Esophagus muscularis mucosa (tissue), 4 donors: ENCODE measurements at regions not wholly inside any gene's neighbourhood (a gene's known extent, or its start where the extent isn't known, plus 50 kb on each side); places are given as distances from the start of the nearest gene placed in this dataset.

ENCODE experiments used
- DNase-seq: peaks from one replicate; pipeline ENCODE4 v3.0.0-alpha.2; 2017; ENCODE audit errors: extremely low spot score
- H3K27ac ChIP-seq, 4 donors: fragments of 200-600 bp; sonication (generic); replicated peaks in 1 of 4; 1 replicate in 3 of 4; 2 replicates in 1 of 4; pipeline ENCODE4 v1.5.1; 2016 to 2019; ENCODE audit warnings: mild to moderate bottlenecking in 1 of 4
- H3K27me3 ChIP-seq, 4 donors: fragments of 200-600 bp; sonication (generic); one replicate each; pipeline versions ENCODE4 v1.5.1 to v1.6.0; 2016 to 2019
- H3K36me3 ChIP-seq, 4 donors: fragments of 200-600 bp; sonication (generic); one replicate each; pipeline ENCODE4 v1.5.1; 2016 to 2019
- H3K4me1 ChIP-seq, 4 donors: fragments of 200-600 bp; sonication (generic); one replicate each; pipeline ENCODE4 v1.5.1; 2016 to 2019
- H3K4me3 ChIP-seq, 4 donors: fragments of 200-600 bp; sonication (generic); 1 replicate in 2 of 4; 2 replicates in 2 of 4; pipeline ENCODE4 v1.5.1; 2016 to 2019; ENCODE audit warnings: mild to moderate bottlenecking in 4 of 4, moderate library complexity in 1 of 4
- H3K9me3 ChIP-seq, 4 donors: fragments of 200-600 bp; sonication (generic); 1 replicate in 3 of 4; 2 replicates in 1 of 4; pipeline ENCODE4 v1.5.1; 2016 to 2019
- EP300 ChIP-seq: sonication (generic); formaldehyde crosslinking; IDR thresholded peaks from one replicate; pipeline ENCODE4 v1.6.1; 2017; ENCODE audit warnings: antibody characterized with exemption
- POLR2A ChIP-seq: fragments of 450-650 bp; IDR thresholded peaks from one replicate; pipeline ENCODE4 v1.6.1; 2017; ENCODE audit warnings: antibody characterized with exemption, moderate library complexity, mild to moderate bottlenecking, low read depth
- POLR2AphosphoS5 ChIP-seq, 2 donors: sonication (generic); formaldehyde crosslinking; IDR thresholded peaks; one replicate each; pipeline ENCODE4 v1.6.1; 2017; ENCODE audit warnings: antibody characterized with exemption in 2 of 2
- WGBS: methylation state at CpG from one replicate; pipeline ENCODE4 v1.1.5; 2018; 5-methylcytosine and 5-hydroxymethylcytosine counted together
- intact Hi-C: fragments of 100-400 bp; cut with DNase I; formaldehyde crosslinking; loops from one replicate; pipeline ENCODE4 v1.15.1; 2023
- TF ChIP-seq, protein P1 (sequence below), 3 experiments: fragments of 200-600 bp in 2 of 3; fragments of 450-650 bp in 1 of 3; sonication (generic) in 2 of 3; IDR thresholded peaks; one replicate each; pipeline ENCODE4 v1.5.1; 2017 to 2019; ENCODE audit warnings: antibody characterized with exemption in 3 of 3, mild to moderate bottlenecking in 2 of 3, moderate library complexity in 1 of 3

DNA sequence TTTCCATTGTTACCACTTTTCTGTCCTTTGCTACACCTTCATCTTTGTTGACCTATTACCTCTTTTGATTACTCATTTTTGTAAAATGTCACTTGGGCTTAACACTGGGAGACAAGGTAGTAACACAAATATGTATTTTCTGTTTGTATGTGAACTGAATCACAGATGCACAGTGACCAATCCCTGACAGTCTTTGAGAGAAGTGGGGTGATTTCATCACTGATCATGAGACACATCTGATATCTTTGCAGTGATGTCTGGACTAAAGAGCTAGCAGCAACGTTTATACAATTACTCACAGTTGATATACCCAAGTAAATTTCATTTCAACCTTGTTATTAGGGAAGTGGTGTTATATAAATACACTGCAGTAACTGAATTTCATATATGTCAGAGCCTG is 1397.4 kb upstream of the SPRY2 start:
- Histone ChIP-seq H3K4me3 (no peak overlapping the region), H3K27ac (no peak overlapping the region), H3K9me3 (no peaks in the 10 kb centered on the region), H3K4me1 (no peaks in the 10 kb centered on the region), H3K27me3 (no peaks in the 10 kb centered on the region), H3K36me3 (no peaks in the 10 kb centered on the region)
- no peak for DNase-seq
- WGBS, result 24% methylated on average over 1 of the region's 1 CpG
- intact Hi-C loops, result no loop called here
- TF ChIP-seq POLR2A (no peak), EP300 (no peak), POLR2AphosphoS5 (IDR thresholded peaks at IDR 0.05) (no peak)
- TF ChIP-seq, protein P1, sequence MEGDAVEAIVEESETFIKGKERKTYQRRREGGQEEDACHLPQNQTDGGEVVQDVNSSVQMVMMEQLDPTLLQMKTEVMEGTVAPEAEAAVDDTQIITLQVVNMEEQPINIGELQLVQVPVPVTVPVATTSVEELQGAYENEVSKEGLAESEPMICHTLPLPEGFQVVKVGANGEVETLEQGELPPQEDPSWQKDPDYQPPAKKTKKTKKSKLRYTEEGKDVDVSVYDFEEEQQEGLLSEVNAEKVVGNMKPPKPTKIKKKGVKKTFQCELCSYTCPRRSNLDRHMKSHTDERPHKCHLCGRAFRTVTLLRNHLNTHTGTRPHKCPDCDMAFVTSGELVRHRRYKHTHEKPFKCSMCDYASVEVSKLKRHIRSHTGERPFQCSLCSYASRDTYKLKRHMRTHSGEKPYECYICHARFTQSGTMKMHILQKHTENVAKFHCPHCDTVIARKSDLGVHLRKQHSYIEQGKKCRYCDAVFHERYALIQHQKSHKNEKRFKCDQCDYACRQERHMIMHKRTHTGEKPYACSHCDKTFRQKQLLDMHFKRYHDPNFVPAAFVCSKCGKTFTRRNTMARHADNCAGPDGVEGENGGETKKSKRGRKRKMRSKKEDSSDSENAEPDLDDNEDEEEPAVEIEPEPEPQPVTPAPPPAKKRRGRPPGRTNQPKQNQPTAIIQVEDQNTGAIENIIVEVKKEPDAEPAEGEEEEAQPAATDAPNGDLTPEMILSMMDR (IDR thresholded peaks at IDR 0.05), result no peak

DNA sequence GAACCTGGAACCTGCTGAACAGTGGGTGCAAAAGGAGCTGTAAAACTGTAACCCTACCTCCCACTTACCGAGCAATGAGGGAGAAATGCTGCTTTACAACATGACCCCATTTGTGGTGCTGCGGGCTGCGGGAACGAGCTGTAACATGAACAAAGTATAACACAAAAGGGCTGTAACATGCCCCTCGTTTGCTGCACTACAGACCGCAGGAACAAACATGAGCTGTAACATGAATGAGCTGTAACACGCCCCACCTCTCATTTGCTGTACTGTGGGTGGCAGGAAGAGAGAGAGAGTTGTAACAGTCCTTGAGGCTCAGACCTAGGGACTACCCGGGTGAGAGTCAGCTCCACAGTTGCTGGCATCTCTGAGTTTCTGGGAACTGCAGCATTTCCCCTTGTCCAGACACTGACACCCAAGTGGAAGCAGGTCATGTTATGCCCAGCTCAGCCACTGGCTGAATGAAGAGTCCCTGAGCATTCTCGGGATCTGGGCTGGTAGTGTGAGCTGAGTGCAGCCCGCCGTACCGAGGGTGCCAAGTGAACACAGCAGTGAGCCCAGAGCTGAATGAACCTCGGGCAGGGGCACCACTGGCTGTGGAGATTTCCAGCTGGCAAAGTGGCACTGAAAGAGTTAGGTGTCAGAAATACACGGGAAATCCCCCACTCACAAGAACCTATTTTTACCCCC is 1385.3 kb upstream of the SPRY2 start:
- Histone ChIP-seq H3K27me3 (no peaks in the 10 kb centered on the region), H3K9me3 (no peaks in the 10 kb centered on the region), H3K4me3 (no peak overlapping the region), H3K27ac (no peak overlapping the region), H3K4me1 (no peaks in the 10 kb centered on the region), H3K36me3 (no peaks in the 10 kb centered on the region)
- TF ChIP-seq, protein P1 (IDR thresholded peaks at IDR 0.05), result no peak
- TF ChIP-seq POLR2AphosphoS5 (IDR thresholded peaks at IDR 0.05) (no peak), EP300 (no peak), POLR2A (no peak)
- WGBS, result 86% methylated on average over 13 of the region's 14 CpGs
- no peak for DNase-seq
- intact Hi-C loops, result no loop called here

DNA sequence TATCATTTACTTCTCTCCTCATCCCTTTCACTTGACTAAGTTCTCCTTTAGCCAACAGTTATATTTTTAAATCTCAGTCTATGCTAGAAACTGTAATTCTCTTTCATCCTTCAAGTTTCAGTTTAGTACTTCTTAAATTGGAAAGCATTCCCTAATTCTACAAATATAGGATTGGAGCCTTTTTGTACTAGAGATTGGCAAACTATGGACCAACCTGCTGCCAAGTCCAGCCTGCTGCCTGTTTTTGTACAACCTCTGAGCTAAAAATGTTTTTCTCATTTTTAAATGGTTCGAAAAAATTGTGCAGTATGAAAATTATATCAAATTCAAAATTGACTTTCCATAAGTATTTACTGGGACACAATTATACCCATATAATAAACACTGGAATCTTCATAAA is 1381.5 kb upstream of the SPRY2 start:
- Histone ChIP-seq H3K27me3 (no peaks in the 10 kb centered on the region), H3K4me3 (no peak overlapping the region), H3K27ac (no peak overlapping the region), H3K9me3 (no peaks in the 10 kb centered on the region), H3K36me3 (no peaks in the 10 kb centered on the region), H3K4me1 (no peaks in the 10 kb centered on the region)
- TF ChIP-seq EP300 (no peak), POLR2A (no peak), POLR2AphosphoS5 (IDR thresholded peaks at IDR 0.05) (no peak)
- TF ChIP-seq, protein P1 (IDR thresholded peaks at IDR 0.05), result no peak
- DNase-seq, result no peak
- 85% methylated on average over 1 of the region's 1 CpG for WGBS
- intact Hi-C loops, result no loop called here

DNA sequence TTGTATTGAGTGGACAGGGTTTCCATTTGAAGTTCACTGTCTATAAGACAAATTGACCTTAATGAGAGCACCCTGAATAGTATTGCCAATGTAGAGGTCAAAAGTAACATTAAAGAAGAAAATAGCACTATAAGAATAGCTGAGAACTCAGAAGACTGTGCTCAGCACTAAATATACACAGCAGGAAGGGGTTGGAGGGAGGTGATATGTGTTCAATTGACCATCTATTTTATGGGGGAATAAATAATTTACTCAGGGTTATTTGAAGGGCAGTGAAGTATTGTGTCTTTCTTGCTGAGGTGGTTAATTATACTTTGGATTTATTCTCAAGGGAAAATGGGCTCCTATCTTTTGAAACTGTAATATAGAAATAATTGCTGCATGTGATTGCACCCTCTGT is 1380.5 kb upstream of the SPRY2 start:
- no peaks in the 10 kb centered on the region for H3K9me3 ChIP-seq
- TF ChIP-seq POLR2A (no peak), POLR2AphosphoS5 (IDR thresholded peaks at IDR 0.05) (no peak), EP300 (no peak)
- TF ChIP-seq, protein P1 (IDR thresholded peaks at IDR 0.05), result no peak
- H3K4me3 ChIP-seq, result no peak overlapping the region
- no peaks in the 10 kb centered on the region for H3K4me1 ChIP-seq
- no peaks in the 10 kb centered on the region for H3K36me3 ChIP-seq
- no peaks in the 10 kb centered on the region for H3K27me3 ChIP-seq
- DNase-seq, result no peak
- intact Hi-C loops, result no loop called here
- H3K27ac ChIP-seq, result no peak overlapping the region

DNA sequence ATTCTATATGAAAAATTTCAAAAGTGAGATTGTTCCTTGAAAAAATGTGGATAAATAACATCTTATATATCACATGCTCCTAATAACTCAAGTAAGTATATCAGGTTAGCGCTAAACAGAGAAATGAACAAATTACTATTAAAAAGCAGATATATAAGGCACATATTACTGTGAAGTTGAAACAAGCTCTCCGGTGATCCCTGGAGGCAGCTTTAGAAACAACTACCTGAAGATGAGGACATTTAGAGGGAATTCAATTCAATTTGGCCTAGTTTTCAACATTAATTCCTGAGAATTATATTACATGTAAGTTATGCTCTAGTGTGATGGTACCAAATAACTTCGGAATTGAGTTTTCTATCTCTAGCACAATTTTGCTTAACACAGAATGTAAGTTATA is 1373.6 kb upstream of the SPRY2 start:
- no peaks in the 10 kb centered on the region for H3K36me3 ChIP-seq
- TF ChIP-seq POLR2AphosphoS5 (IDR thresholded peaks at IDR 0.05) (no peak), EP300 (no peak), POLR2A (no peak)
- TF ChIP-seq, protein P1 (IDR thresholded peaks at IDR 0.05), result no peak
- intact Hi-C loops, result no loop called here
- no peak for DNase-seq
- H3K4me1 ChIP-seq, result no peaks in the 10 kb centered on the region
- H3K27me3 ChIP-seq, result peaks cover 0 to 4% (median 0%) of the 10 kb centered on the region in 4 donors
- H3K9me3 ChIP-seq, result no peaks in the 10 kb centered on the region
- 95% methylated on average over 3 of the region's 3 CpGs for WGBS
- no peak overlapping the region for H3K27ac ChIP-seq
- no peak overlapping the region for H3K4me3 ChIP-seq
